Type B pancreatic cell (in vitro differentiated cells): ENCODE measurements at regions not wholly inside any gene's neighbourhood (a gene's known extent, or its start where the extent isn't known, plus 50 kb on each side); places are given as distances from the start of the nearest gene placed in this dataset.
"Not testable (repeated sequence)": the region's sequence is repeated elsewhere in the genome, so short reads cannot be mapped to it uniquely, and the experiment has no call there.

Experiments used
- DNase-seq: peaks from one replicate; pipeline ENCODE4 v3.0.0; 2021; ENCODE audit warnings: mixed read lengths; ENCODE audit not compliant: unreplicated experiment; ENCODE audit errors: extremely low spot score
- H3K27ac Mint-ChIP-seq: 2 replicates; pipeline ENCODE4 v1.8.0; 2021; ENCODE audit warnings: mild to moderate bottlenecking, mixed read lengths
- H3K27me3 Mint-ChIP-seq: 2 replicates; pipeline ENCODE4 v1.8.0; 2021; ENCODE audit warnings: mixed read lengths
- H3K36me3 Mint-ChIP-seq: 2 replicates; pipeline ENCODE4 v1.8.0; 2021; ENCODE audit warnings: mixed read lengths
- H3K4me1 Mint-ChIP-seq: one replicate; pipeline ENCODE4 v1.8.0; 2021; ENCODE audit warnings: mixed read lengths; ENCODE audit not compliant: unreplicated experiment
- H3K4me3 Mint-ChIP-seq: 2 replicates; pipeline ENCODE4 v1.8.0; 2021; ENCODE audit warnings: mild to moderate bottlenecking, mixed read lengths
- H3K9me3 Mint-ChIP-seq: 2 replicates; pipeline ENCODE4 v1.8.0; 2021; ENCODE audit warnings: mixed read lengths
- TF ChIP-seq, protein P1 (sequence below): fragments of 200-600 bp; sonication (generic); conservative IDR thresholded peaks from 2 replicates; pipeline ENCODE4 v1.5.0; 2021; ENCODE audit warnings: antibody characterized with exemption, mild to moderate bottlenecking

DNA sequence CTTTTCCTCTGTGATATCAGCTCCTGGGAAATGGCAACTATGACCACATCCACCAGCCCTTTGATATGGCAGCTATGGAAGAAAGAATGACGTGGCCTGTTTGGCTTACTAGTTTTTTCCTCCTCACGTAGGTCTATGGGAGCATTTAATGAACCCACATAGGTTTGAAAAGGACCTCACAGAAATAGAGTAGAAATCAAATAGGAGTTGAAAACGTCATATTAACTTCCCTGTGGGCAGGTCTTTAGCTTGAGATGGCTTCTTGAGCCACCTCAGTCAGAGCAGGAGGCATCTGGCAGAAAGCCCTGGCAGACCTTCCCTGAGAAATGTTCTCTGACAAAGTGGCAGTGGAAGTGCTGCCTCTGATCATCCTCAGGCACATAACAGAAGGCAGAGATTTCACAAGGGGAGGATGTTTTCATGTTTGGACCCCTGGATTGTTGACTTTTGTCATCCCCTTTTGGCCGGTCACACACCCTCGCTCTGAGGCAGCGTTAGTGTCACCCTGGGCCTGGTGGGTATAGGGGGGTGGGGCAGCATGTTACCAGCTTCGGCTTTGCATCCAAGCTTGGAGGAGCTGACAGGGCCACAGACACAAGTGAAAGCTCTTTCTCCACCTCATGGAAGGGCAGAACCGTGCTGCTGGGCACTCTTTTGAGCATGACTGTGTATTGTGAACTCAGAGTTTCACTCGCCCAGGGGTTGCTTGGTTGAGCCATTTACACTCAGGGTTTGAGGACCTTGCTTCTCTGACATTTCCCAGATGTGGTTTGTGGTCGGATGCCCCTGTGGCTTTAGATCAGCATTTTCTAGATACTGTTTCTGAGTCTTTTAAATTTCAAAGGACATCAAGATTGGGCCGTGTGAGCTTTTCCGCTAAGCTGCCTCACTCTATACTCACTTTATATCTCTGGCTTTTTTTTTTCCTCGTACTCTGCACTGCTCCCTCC, 184.2 kb downstream of the STK31 start:
- no peaks in the 10 kb centered on the region for H3K27me3 Mint-ChIP-seq
- TF ChIP-seq, protein P1, sequence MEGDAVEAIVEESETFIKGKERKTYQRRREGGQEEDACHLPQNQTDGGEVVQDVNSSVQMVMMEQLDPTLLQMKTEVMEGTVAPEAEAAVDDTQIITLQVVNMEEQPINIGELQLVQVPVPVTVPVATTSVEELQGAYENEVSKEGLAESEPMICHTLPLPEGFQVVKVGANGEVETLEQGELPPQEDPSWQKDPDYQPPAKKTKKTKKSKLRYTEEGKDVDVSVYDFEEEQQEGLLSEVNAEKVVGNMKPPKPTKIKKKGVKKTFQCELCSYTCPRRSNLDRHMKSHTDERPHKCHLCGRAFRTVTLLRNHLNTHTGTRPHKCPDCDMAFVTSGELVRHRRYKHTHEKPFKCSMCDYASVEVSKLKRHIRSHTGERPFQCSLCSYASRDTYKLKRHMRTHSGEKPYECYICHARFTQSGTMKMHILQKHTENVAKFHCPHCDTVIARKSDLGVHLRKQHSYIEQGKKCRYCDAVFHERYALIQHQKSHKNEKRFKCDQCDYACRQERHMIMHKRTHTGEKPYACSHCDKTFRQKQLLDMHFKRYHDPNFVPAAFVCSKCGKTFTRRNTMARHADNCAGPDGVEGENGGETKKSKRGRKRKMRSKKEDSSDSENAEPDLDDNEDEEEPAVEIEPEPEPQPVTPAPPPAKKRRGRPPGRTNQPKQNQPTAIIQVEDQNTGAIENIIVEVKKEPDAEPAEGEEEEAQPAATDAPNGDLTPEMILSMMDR, result no peak
- H3K27ac Mint-ChIP-seq, result no peak overlapping the region
- no peaks in the 10 kb centered on the region for H3K9me3 Mint-ChIP-seq
- H3K36me3 Mint-ChIP-seq, result no peaks in the 10 kb centered on the region
- no peak overlapping the region for H3K4me3 Mint-ChIP-seq
- peaks cover 20% of the 10 kb centered on the region for H3K4me1 Mint-ChIP-seq
- DNase-seq, result no peak

DNA sequence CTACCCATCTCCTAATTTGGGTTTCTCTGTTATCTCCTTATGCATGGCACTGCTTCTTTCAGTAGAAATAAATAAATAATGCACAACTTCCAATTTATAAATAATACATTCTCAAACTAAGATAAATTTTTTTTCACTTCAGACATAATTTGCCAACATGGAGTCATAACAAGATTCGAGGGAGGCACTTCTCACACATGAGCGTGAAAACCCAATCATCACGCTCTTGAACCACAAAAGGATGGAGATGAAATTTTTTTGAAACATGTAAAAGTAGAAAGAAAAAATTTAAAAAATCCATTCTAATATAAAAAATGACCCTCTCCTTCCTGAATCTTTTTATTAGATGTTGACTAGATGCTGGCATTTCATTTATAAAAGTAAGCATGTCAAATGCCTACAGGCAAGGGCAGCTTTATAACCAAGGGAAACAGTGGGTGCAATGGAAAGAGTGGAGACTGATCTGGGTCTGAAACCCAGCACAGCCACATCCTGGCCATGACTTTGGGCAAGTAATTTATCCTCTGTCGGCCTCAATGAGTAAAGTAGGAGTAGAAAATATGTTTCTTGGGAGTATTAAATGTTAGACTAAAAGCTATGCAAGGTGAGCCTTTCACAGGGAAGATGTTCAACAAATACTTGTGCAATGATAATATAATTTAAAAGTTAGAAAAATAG, 185.0 kb downstream of the STK31 start:
- no peaks in the 10 kb centered on the region for H3K36me3 Mint-ChIP-seq
- DNase-seq, result no peak
- no peak overlapping the region for H3K4me3 Mint-ChIP-seq
- TF ChIP-seq, protein P1, result no peak
- no peaks in the 10 kb centered on the region for H3K9me3 Mint-ChIP-seq
- no peaks in the 10 kb centered on the region for H3K27me3 Mint-ChIP-seq
- peaks cover 20% of the 10 kb centered on the region for H3K4me1 Mint-ChIP-seq
- no peak overlapping the region for H3K27ac Mint-ChIP-seq

DNA sequence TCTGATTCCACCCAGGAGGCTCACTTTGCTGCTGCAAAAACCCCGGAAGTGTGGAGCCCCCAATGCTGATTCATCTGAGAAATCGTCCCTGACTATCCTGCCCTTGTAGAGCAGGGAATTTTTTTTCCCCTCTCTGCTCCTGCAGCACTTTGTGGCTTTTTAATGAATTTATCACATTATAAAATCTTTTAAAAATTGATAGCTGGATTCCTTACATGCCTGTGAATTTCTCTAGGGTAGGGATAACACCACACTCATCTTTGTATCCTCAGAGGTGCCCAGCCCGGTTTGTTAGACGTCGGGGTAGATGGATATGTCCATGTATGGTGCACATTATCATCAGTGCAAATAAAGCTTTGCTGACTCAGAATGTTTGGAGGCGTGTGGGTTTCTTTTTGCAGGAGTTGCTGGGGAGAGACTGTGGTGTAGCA, 185.7 kb downstream of the STK31 start:
- Mint-ChIP-seq H3K27ac (no peak overlapping the region), H3K4me1 (peaks cover 20% of the 10 kb centered on the region), H3K27me3 (no peaks in the 10 kb centered on the region), H3K4me3 (no peak overlapping the region), H3K9me3 (no peaks in the 10 kb centered on the region), H3K36me3 (no peaks in the 10 kb centered on the region)
- no peak for DNase-seq
- TF ChIP-seq, protein P1, result no peak

DNA sequence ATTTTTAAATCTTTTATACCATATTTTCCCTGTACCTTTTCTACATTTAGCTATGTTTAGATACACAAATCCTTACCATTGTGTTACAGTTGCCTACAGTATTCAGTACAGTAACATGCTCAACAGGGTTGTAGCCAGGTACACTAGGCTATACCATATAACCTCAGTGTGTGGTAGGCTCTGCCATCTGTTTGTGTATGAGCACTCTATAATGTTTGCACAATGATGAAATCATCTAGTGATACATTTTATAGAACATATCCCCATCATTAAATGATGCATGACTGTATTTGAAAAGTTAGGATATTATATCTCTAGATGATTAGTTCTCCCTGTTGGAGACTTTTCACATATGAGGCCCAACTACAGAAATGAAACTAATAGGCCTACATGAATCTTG, 188.6 kb downstream of the STK31 start:
- TF ChIP-seq, protein P1, result no peak
- Mint-ChIP-seq H3K4me1 (peaks cover 11% of the 10 kb centered on the region), H3K27ac (no peak overlapping the region), H3K4me3 (no peak overlapping the region), H3K9me3 (no peaks in the 10 kb centered on the region), H3K36me3 (no peaks in the 10 kb centered on the region), H3K27me3 (no peaks in the 10 kb centered on the region)
- DNase-seq, result no peak

DNA sequence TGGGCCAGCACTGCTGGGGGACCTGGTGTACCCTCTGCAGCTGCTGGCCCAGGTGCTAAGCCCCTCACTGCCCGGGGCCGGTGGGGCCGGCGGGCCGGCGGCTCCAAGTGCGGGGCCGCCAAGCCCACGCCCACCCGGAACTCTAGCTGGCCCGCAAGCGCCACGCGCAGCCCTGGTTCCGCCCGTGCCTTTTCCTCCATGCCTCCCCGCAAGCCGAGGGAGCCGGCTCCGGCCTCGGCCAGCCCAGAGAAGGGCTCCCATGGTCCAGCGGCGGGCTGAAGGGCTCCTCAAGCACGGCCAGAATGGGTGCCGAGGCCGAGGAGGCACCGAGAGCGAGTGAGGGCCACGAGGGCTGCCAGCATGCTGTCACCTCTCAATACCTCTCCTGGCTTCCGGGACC, 194.9 kb downstream of the STK31 start:
- H3K27ac Mint-ChIP-seq, H3K36me3 Mint-ChIP-seq, H3K4me3 Mint-ChIP-seq, DNase-seq, H3K4me1 Mint-ChIP-seq, H3K9me3 Mint-ChIP-seq, H3K27me3 Mint-ChIP-seq: not testable (repeated sequence)

DNA sequence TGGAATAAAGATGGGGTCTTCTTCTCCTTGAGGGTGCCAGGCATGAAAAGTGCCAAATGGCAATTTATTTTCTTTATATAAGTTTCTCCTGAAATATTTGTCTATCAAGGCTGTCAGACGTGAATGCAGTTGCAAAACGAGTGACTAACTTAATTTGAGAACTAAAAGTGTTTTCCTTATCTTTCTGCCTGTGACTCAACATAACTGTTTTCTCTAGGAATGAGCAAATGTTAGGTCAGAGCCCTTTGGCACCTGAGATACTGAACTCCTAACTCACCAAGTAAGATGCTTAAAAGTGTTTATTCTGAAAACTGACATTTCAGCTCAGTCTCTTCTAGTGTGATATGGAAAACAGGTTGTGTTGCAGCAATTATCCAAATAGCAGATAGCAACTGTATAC, 197.0 kb downstream of the STK31 start:
- no peak overlapping the region for H3K27ac Mint-ChIP-seq
- no peak overlapping the region for H3K4me3 Mint-ChIP-seq
- no peaks in the 10 kb centered on the region for H3K36me3 Mint-ChIP-seq
- peaks cover 3% of the 10 kb centered on the region for H3K27me3 Mint-ChIP-seq
- H3K4me1 Mint-ChIP-seq, result no peaks in the 10 kb centered on the region
- TF ChIP-seq, protein P1, result no peak
- DNase-seq, result no peak
- H3K9me3 Mint-ChIP-seq, result no peaks in the 10 kb centered on the region
